ENCODE measurements at regions not wholly inside any gene's neighbourhood (a gene's known extent, or its start where the extent isn't known, plus 50 kb on each side); places are given as distances from the start of the nearest gene placed in this dataset.
"Not testable (repeated sequence)": the region's sequence is repeated elsewhere in the genome, so short reads cannot be mapped to it uniquely, and the experiment has no call there.

GRCh38 chr5:124611262-124611661 is 135.2 kb downstream of the ZNF608 start:
- H2BK20ac ChIP-seq (ENCODE audit: low read length); H3K79me1 ChIP-seq (ENCODE audit: low read depth, low read length); H3K27me3 ChIP-seq (replicated peaks in 1 of 4; ENCODE audit: control insufficient read depth in 3 of 4, extremely low read depth in 1 of 4, insufficient read depth in 3 of 4, low read length in 3 of 4); H2BK120ac ChIP-seq (replicated peaks; ENCODE audit: low read depth, low read length); H3K36me3 ChIP-seq (ENCODE audit: control insufficient read depth in 2 of 4, insufficient read depth in 4 of 4, low read length in 3 of 4); H2BK5ac ChIP-seq (ENCODE audit: low read depth, low read length); H4K91ac ChIP-seq (replicated peaks; ENCODE audit: insufficient read length, low read length); H3K14ac ChIP-seq (ENCODE audit: insufficient read length); DNase-seq (ENCODE audit: low read depth in 1 of 2, low spot score in 2 of 2); H2AK5ac ChIP-seq (ENCODE audit: low read depth, low read length); H3K23ac ChIP-seq (ENCODE audit: insufficient read length); H3K56ac ChIP-seq (replicated peaks; ENCODE audit: insufficient read length, low read depth, low read length); H3K4me1 ChIP-seq (replicated peaks in 1 of 4; ENCODE audit: control insufficient read depth in 3 of 4, insufficient read depth in 4 of 4, low read length in 3 of 4); H3K18ac ChIP-seq (ENCODE audit: extremely low read depth, low read length); H3K9ac ChIP-seq (replicated peaks in 1 of 4; ENCODE audit: extremely low read depth in 1 of 4, low read depth in 3 of 4, low read length in 3 of 4); H3K4me2 ChIP-seq (ENCODE audit: insufficient read depth in 1 of 2, low read depth in 2 of 2, low read length in 2 of 2); H4K20me1 ChIP-seq (replicated peaks in 1 of 2; ENCODE audit: control insufficient read depth in 1 of 2, insufficient read depth in 2 of 2, low read length in 2 of 2); H3K4ac ChIP-seq (replicated peaks; ENCODE audit: insufficient read length, low read depth, low read length); H3K27ac ChIP-seq (ENCODE audit: low read depth, low read length); H3K9me3 ChIP-seq (ENCODE audit: insufficient read depth in 2 of 2, low read depth in 1 of 2, low read length in 1 of 2); POLR2A ChIA-PET (ENCODE audit: partially characterized antibody); H3K23me2 ChIP-seq (ENCODE audit: low read depth, low read length); H3K4me3 ChIP-seq (ENCODE audit: extremely low read depth in 1 of 4, insufficient read depth in 2 of 4, low read depth in 3 of 4, low read length in 4 of 4); H2AFZ ChIP-seq (ENCODE audit: low read length); H3K79me2 ChIP-seq (ENCODE audit: control insufficient read depth in 1 of 2, insufficient read depth in 2 of 2, low read length in 2 of 2); H2BK15ac ChIP-seq (ENCODE audit: low read length); H4K8ac ChIP-seq (ENCODE audit: extremely low read depth, insufficient read depth, low read length); FAIRE-seq; H2BK12ac ChIP-seq (ENCODE audit: low read depth, low read length); CTCF ChIA-PET (ENCODE audit: partially characterized antibody); H4K5ac ChIP-seq (ENCODE audit: insufficient read length, low read depth, low read length): not testable (repeated sequence)
- WGBS, 2 experiments (ENCODE audit: extremely low coverage in 1 of 2, insufficient coverage in 1 of 2, insufficient read length in 1 of 2, insufficient replicate concordance in 2 of 2, low coverage in 1 of 2, low lambda C conversion rate in 2 of 2, missing lambda C conversion rate in 1 of 2) = 100% methylated on average over 1 of the region's 1 CpG; no CpG with 5 or more reads in 1 of the 2 experiments

DNA sequence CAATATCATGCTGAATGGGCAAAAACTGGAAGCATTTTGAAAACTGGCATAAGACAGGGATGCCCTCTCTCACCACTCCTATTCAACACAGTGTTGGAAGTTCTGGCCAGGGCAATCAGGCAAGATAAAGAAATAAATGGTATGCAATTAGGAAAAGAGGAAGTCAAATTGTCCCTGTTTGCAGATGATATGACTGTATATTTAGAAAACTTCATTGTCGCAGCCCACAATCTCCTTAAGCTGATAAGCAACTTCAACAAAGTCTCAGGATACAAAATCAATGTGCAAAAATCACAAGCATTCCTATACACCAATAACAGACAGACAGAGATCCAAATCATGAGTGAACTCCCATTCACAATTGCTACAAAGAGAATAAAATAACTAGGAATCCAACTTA is 136.8 kb downstream of the ZNF608 start:
- H2BK15ac ChIP-seq (ENCODE audit: low read length); H4K91ac ChIP-seq (replicated peaks; ENCODE audit: insufficient read length, low read length); H2BK20ac ChIP-seq (ENCODE audit: low read length); H3K14ac ChIP-seq (ENCODE audit: insufficient read length); H3K4me2 ChIP-seq (ENCODE audit: insufficient read depth in 1 of 2, low read depth in 2 of 2, low read length in 2 of 2); H3K9me3 ChIP-seq (ENCODE audit: insufficient read depth in 2 of 2, low read depth in 1 of 2, low read length in 1 of 2); H2AFZ ChIP-seq (ENCODE audit: low read length); POLR2A ChIA-PET (ENCODE audit: partially characterized antibody); H3K23me2 ChIP-seq (ENCODE audit: low read depth, low read length); CTCF ChIA-PET (ENCODE audit: partially characterized antibody); DNase-seq (ENCODE audit: low read depth in 1 of 2, low spot score in 2 of 2); H3K18ac ChIP-seq (ENCODE audit: extremely low read depth, low read length); H2BK12ac ChIP-seq (ENCODE audit: low read depth, low read length); H3K79me1 ChIP-seq (ENCODE audit: low read depth, low read length); H4K20me1 ChIP-seq (replicated peaks in 1 of 2; ENCODE audit: control insufficient read depth in 1 of 2, insufficient read depth in 2 of 2, low read length in 2 of 2); FAIRE-seq; H3K4ac ChIP-seq (replicated peaks; ENCODE audit: insufficient read length, low read depth, low read length); H3K9ac ChIP-seq (replicated peaks in 1 of 4; ENCODE audit: extremely low read depth in 1 of 4, low read depth in 3 of 4, low read length in 3 of 4); H3K56ac ChIP-seq (replicated peaks; ENCODE audit: insufficient read length, low read depth, low read length); H3K36me3 ChIP-seq (ENCODE audit: control insufficient read depth in 2 of 4, insufficient read depth in 4 of 4, low read length in 3 of 4); H2AK5ac ChIP-seq (ENCODE audit: low read depth, low read length); H2BK5ac ChIP-seq (ENCODE audit: low read depth, low read length); H3K79me2 ChIP-seq (ENCODE audit: control insufficient read depth in 1 of 2, insufficient read depth in 2 of 2, low read length in 2 of 2); H3K27me3 ChIP-seq (replicated peaks in 1 of 4; ENCODE audit: control insufficient read depth in 3 of 4, extremely low read depth in 1 of 4, insufficient read depth in 3 of 4, low read length in 3 of 4); H4K5ac ChIP-seq (ENCODE audit: insufficient read length, low read depth, low read length); H3K27ac ChIP-seq (ENCODE audit: low read depth, low read length); H3K4me1 ChIP-seq (replicated peaks in 1 of 4; ENCODE audit: control insufficient read depth in 3 of 4, insufficient read depth in 4 of 4, low read length in 3 of 4); H3K23ac ChIP-seq (ENCODE audit: insufficient read length); H4K8ac ChIP-seq (ENCODE audit: extremely low read depth, insufficient read depth, low read length); H3K4me3 ChIP-seq (ENCODE audit: extremely low read depth in 1 of 4, insufficient read depth in 2 of 4, low read depth in 3 of 4, low read length in 4 of 4); H2BK120ac ChIP-seq (replicated peaks; ENCODE audit: low read depth, low read length): not testable (repeated sequence)
- 91% methylated on average over 1 of the region's 1 CpG; no CpG with 5 or more reads in 1 of the 2 experiments for WGBS, 2 experiments (ENCODE audit: extremely low coverage in 1 of 2, insufficient coverage in 1 of 2, insufficient read length in 1 of 2, insufficient replicate concordance in 2 of 2, low coverage in 1 of 2, low lambda C conversion rate in 2 of 2, missing lambda C conversion rate in 1 of 2)

Measured in H1 (cell line).